Body of pancreas (tissue), 4 donors: ENCODE measurements at regions not wholly inside any gene's neighbourhood (a gene's known extent, or its start where the extent isn't known, plus 50 kb on each side); places are given as distances from the start of the nearest gene placed in this dataset.

Experiments
- POLR2A ChIP-seq, 3 donors: fragments of 450-650 bp; IDR thresholded peaks; one replicate each; pipeline ENCODE4 v1.6.1; 2016; ENCODE audit warnings: antibody characterized with exemption in 3 of 3, mild to moderate bottlenecking in 2 of 3
- TF ChIP-seq, protein P1 (sequence below), 7 experiments: fragments of 450-650 bp in 4 of 7; fragments of 200-600 bp in 3 of 7; sonication (generic) in 3 of 7; IDR thresholded peaks; one replicate each; pipeline ENCODE4 v1.5.1; 2016 to 2019; ENCODE audit warnings: antibody characterized with exemption in 7 of 7

DNA sequence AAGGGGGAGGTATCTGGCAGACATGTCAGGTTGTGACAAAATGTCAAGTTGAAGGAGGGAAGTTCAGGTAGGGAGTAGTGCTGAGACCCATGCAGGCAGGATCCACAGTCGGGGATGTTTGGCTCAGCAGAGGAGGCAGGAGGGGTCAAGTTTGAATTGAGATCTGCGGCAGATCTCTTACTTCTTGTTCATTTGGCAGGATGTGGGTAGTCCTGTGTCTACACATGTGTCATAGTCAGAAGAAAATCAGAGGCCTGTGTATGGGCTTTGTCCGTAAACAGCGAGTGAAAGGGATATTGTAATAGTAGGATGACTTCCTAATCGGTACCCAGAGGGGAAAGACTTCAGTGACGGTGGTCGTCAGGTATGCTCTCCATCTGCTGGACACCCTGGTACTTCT, 203.8 kb upstream of the MTPN start:
- no peak for TF ChIP-seq POLR2A (IDR thresholded peaks at IDR 0.05)
- TF ChIP-seq, protein P1, sequence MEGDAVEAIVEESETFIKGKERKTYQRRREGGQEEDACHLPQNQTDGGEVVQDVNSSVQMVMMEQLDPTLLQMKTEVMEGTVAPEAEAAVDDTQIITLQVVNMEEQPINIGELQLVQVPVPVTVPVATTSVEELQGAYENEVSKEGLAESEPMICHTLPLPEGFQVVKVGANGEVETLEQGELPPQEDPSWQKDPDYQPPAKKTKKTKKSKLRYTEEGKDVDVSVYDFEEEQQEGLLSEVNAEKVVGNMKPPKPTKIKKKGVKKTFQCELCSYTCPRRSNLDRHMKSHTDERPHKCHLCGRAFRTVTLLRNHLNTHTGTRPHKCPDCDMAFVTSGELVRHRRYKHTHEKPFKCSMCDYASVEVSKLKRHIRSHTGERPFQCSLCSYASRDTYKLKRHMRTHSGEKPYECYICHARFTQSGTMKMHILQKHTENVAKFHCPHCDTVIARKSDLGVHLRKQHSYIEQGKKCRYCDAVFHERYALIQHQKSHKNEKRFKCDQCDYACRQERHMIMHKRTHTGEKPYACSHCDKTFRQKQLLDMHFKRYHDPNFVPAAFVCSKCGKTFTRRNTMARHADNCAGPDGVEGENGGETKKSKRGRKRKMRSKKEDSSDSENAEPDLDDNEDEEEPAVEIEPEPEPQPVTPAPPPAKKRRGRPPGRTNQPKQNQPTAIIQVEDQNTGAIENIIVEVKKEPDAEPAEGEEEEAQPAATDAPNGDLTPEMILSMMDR (IDR thresholded peaks at IDR 0.05): no peak
